Renal cortex interstitium (tissue), 11 donors: ENCODE measurements at regions not wholly inside any gene's neighbourhood (a gene's known extent, or its start where the extent isn't known, plus 50 kb on each side); places are given as distances from the start of the nearest gene placed in this dataset.

Experiments
- DNase-seq, 11 donors: peaks; one replicate each; pipeline ENCODE4 v3.0.0-alpha.2; 2013; ENCODE audit warnings: low read depth in 9 of 11, low spot score in 4 of 11; ENCODE audit errors: extremely low read depth in 1 of 11

GRCh38 chr2:172373076-172373475 is 54.3 kb upstream of the ITGA6 start:
- DNase-seq, result no peak

GRCh38 chr2:172373766-172374165 is 53.6 kb upstream of the ITGA6 start:
- no peak for DNase-seq

- DNase-seq, result no peak
These were observed 52.8 kb upstream of the ITGA6 start for GRCh38 chr2:172374318-172375240.

DNA sequence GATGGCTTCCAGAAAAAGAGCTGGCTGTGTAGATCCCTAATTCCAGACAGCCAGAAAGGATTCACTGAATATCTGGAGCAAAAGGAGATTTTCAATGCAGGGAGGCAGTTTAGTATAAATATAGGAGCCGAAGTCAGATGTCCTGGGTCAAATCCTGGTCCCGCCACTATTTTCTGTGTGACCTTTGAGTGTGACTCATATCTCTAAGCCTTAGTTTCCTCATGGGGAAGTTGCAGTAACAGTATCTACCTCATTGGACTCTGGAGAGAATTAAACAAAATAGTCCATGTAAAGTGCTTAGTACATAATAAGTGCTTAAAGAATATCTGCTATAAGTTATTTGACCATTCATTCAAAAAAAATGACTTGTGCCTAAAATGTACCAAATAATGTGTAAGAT is 52.1 kb upstream of the ITGA6 start:
- DNase-seq, result no peak

DNA sequence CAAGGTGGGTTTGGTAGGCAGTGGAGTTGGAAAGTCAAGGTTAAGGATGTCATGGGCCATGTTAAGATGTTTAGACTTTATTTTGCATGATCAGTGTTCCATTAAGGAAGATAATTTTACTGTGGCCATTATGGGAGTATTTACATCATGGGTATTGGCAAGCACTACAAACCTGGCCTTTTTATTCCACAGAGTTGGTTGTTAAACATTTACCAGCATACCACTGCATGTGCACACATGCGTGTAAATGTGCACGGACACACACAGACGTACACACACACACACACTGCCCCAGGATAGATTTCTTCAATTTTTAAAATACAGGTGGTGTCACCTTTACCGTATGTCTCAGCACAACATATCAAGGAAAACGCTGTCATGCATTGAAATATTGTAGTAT is 51.4 kb upstream of the ITGA6 start:
- no peak for DNase-seq

GRCh38 chr2:172376505-172377125 is 50.8 kb upstream of the ITGA6 start:
- DNase-seq, result no peak

GRCh38 chr2:172377408-172377807 is 50.0 kb upstream of the ITGA6 start:
- no peak for DNase-seq
